ENCODE measurements at regions not wholly inside any gene's neighbourhood (a gene's known extent, or its start where the extent isn't known, plus 50 kb on each side); places are given as distances from the start of the nearest gene placed in this dataset.

GRCh38 chr3:6568999-6569493, 291.9 kb upstream of the GRM7 start:
- Histone ChIP-seq H3K79me1 (ENCODE audit: low read depth, low read length) (no peaks in the 10 kb centered on the region), H3K4me3 (ENCODE audit: low read length in 2 of 2) (no peak overlapping the region), H3K23ac (ENCODE audit: low read depth, low read length, poor library complexity) (no peak overlapping the region), H3K14ac (ENCODE audit: low read length) (no peak overlapping the region), H3K4ac (ENCODE audit: low read length) (no peak overlapping the region), H4K91ac (ENCODE audit: low read depth, low read length, poor library complexity) (no peak overlapping the region), H3K36me3 (replicated peaks in 1 of 2; ENCODE audit: control insufficient read depth in 2 of 2, insufficient read depth in 2 of 2, low read length in 2 of 2) (no peaks in the 10 kb centered on the region), H2BK120ac (ENCODE audit: low read depth, low read length) (no peak overlapping the region), H3K4me2 (ENCODE audit: insufficient read depth, low read length, poor library complexity, severe bottlenecking) (no peak overlapping the region), H3K18ac (ENCODE audit: low read length) (no peak overlapping the region), H3K9me3 (replicated peaks in 1 of 2; ENCODE audit: control insufficient read depth in 2 of 2, insufficient read depth in 1 of 2, low read depth in 1 of 2, low read length in 2 of 2) (no peaks in the 10 kb centered on the region), H2BK15ac (ENCODE audit: low read length) (no peak overlapping the region), H3K4me1 (ENCODE audit: control insufficient read depth in 2 of 2, insufficient read depth in 1 of 2, low read depth in 1 of 2, low read length in 2 of 2) (no peaks in the 10 kb centered on the region), H3K27ac (replicated peaks; ENCODE audit: low read length) (no peak overlapping the region), H3K9ac (ENCODE audit: low read depth, low read length, poor library complexity) (no peak overlapping the region), H4K8ac (ENCODE audit: low read depth, low read length) (no peak overlapping the region), H3K27me3 (ENCODE audit: control insufficient read depth in 3 of 3, insufficient read depth in 3 of 3, low read depth in 1 of 3, low read length in 3 of 3) (no peaks in the 10 kb centered on the region), H2BK5ac (ENCODE audit: low read length) (no peak overlapping the region), H2AFZ (ENCODE audit: low read length) (no peak overlapping the region), H2BK12ac (ENCODE audit: low read length) (no peak overlapping the region), H2AK5ac (ENCODE audit: low read depth, low read length) (no peak overlapping the region)
- WGBS, 2 donors (ENCODE audit: extremely low coverage in 2 of 2, insufficient read length in 2 of 2, insufficient replicate concordance in 1 of 2) = no CpG with 5 or more reads among the region's 3 CpGs
- no peak for DNase-seq (ENCODE audit: low spot score)

- Histone ChIP-seq H3K4me3 (ENCODE audit: low read length in 2 of 2) (no peak overlapping the region), H3K4ac (ENCODE audit: low read length) (no peak overlapping the region), H2BK120ac (ENCODE audit: low read depth, low read length) (no peak overlapping the region), H4K91ac (ENCODE audit: low read depth, low read length, poor library complexity) (no peak overlapping the region), H3K4me2 (ENCODE audit: insufficient read depth, low read length, poor library complexity, severe bottlenecking) (no peak overlapping the region), H2AFZ (ENCODE audit: low read length) (no peak overlapping the region), H3K36me3 (replicated peaks in 1 of 2; ENCODE audit: control insufficient read depth in 2 of 2, insufficient read depth in 2 of 2, low read length in 2 of 2) (no peaks in the 10 kb centered on the region), H3K23ac (ENCODE audit: low read depth, low read length, poor library complexity) (no peak overlapping the region), H2BK5ac (ENCODE audit: low read length) (no peak overlapping the region), H3K4me1 (ENCODE audit: control insufficient read depth in 2 of 2, insufficient read depth in 1 of 2, low read depth in 1 of 2, low read length in 2 of 2) (no peaks in the 10 kb centered on the region), H3K9me3 (replicated peaks in 1 of 2; ENCODE audit: control insufficient read depth in 2 of 2, insufficient read depth in 1 of 2, low read depth in 1 of 2, low read length in 2 of 2) (no peaks in the 10 kb centered on the region), H4K8ac (ENCODE audit: low read depth, low read length) (no peak overlapping the region), H3K79me1 (ENCODE audit: low read depth, low read length) (no peaks in the 10 kb centered on the region), H2AK5ac (ENCODE audit: low read depth, low read length) (no peak overlapping the region), H3K18ac (ENCODE audit: low read length) (no peak overlapping the region), H3K27me3 (ENCODE audit: control insufficient read depth in 3 of 3, insufficient read depth in 3 of 3, low read depth in 1 of 3, low read length in 3 of 3) (no peaks in the 10 kb centered on the region), H2BK12ac (ENCODE audit: low read length) (no peak overlapping the region), H3K27ac (replicated peaks; ENCODE audit: low read length) (no peak overlapping the region), H3K9ac (ENCODE audit: low read depth, low read length, poor library complexity) (no peak overlapping the region), H3K14ac (ENCODE audit: low read length) (no peak overlapping the region), H2BK15ac (ENCODE audit: low read length) (no peak overlapping the region)
- DNase-seq (ENCODE audit: low spot score) = no peak
- WGBS, 2 donors (ENCODE audit: extremely low coverage in 2 of 2, insufficient read length in 2 of 2, insufficient replicate concordance in 1 of 2) = no CpG with 5 or more reads among the region's 3 CpGs
Measured at GRCh38 chr3:6571448-6571847, 289.5 kb upstream of the GRM7 start.

GRCh38 chr3:6577584-6577983, 283.3 kb upstream of the GRM7 start:
- Histone ChIP-seq H3K14ac (ENCODE audit: low read length) (no peak overlapping the region), H3K23ac (ENCODE audit: low read depth, low read length, poor library complexity) (no peak overlapping the region), H2BK12ac (ENCODE audit: low read length) (no peak overlapping the region), H2AFZ (ENCODE audit: low read length) (no peak overlapping the region), H3K4me2 (ENCODE audit: insufficient read depth, low read length, poor library complexity, severe bottlenecking) (no peak overlapping the region), H3K27ac (replicated peaks; ENCODE audit: low read length) (no peak overlapping the region), H3K4me1 (ENCODE audit: control insufficient read depth in 2 of 2, insufficient read depth in 1 of 2, low read depth in 1 of 2, low read length in 2 of 2) (no peaks in the 10 kb centered on the region), H2AK5ac (ENCODE audit: low read depth, low read length) (no peak overlapping the region), H3K18ac (ENCODE audit: low read length) (no peak overlapping the region), H2BK15ac (ENCODE audit: low read length) (no peak overlapping the region), H3K27me3 (ENCODE audit: control insufficient read depth in 3 of 3, insufficient read depth in 3 of 3, low read depth in 1 of 3, low read length in 3 of 3) (no peaks in the 10 kb centered on the region), H2BK5ac (ENCODE audit: low read length) (no peak overlapping the region), H4K91ac (ENCODE audit: low read depth, low read length, poor library complexity) (no peak overlapping the region), H3K36me3 (replicated peaks in 1 of 2; ENCODE audit: control insufficient read depth in 2 of 2, insufficient read depth in 2 of 2, low read length in 2 of 2) (no peaks in the 10 kb centered on the region), H4K8ac (ENCODE audit: low read depth, low read length) (no peak overlapping the region), H3K4me3 (ENCODE audit: low read length in 2 of 2) (no peak overlapping the region), H3K79me1 (ENCODE audit: low read depth, low read length) (no peaks in the 10 kb centered on the region), H3K9ac (ENCODE audit: low read depth, low read length, poor library complexity) (no peak overlapping the region), H2BK120ac (ENCODE audit: low read depth, low read length) (no peak overlapping the region), H3K9me3 (replicated peaks in 1 of 2; ENCODE audit: control insufficient read depth in 2 of 2, insufficient read depth in 1 of 2, low read depth in 1 of 2, low read length in 2 of 2) (no peaks in the 10 kb centered on the region), H3K4ac (ENCODE audit: low read length) (no peak overlapping the region)
- DNase-seq (ENCODE audit: low spot score) = no peak

- Histone ChIP-seq H2AK5ac (ENCODE audit: low read depth, low read length) (no peak overlapping the region), H3K36me3 (replicated peaks in 1 of 2; ENCODE audit: control insufficient read depth in 2 of 2, insufficient read depth in 2 of 2, low read length in 2 of 2) (no peaks in the 10 kb centered on the region), H2BK15ac (ENCODE audit: low read length) (no peak overlapping the region), H3K79me1 (ENCODE audit: low read depth, low read length) (no peaks in the 10 kb centered on the region), H2BK5ac (ENCODE audit: low read length) (no peak overlapping the region), H4K91ac (ENCODE audit: low read depth, low read length, poor library complexity) (no peak overlapping the region), H2BK120ac (ENCODE audit: low read depth, low read length) (no peak overlapping the region), H3K27ac (replicated peaks; ENCODE audit: low read length) (no peak overlapping the region), H3K14ac (ENCODE audit: low read length) (no peak overlapping the region), H2AFZ (ENCODE audit: low read length) (no peak overlapping the region), H3K9me3 (replicated peaks in 1 of 2; ENCODE audit: control insufficient read depth in 2 of 2, insufficient read depth in 1 of 2, low read depth in 1 of 2, low read length in 2 of 2) (no peaks in the 10 kb centered on the region), H3K4me1 (ENCODE audit: control insufficient read depth in 2 of 2, insufficient read depth in 1 of 2, low read depth in 1 of 2, low read length in 2 of 2) (no peaks in the 10 kb centered on the region), H4K8ac (ENCODE audit: low read depth, low read length) (no peak overlapping the region), H3K4ac (ENCODE audit: low read length) (no peak overlapping the region), H3K23ac (ENCODE audit: low read depth, low read length, poor library complexity) (no peak overlapping the region), H3K4me2 (ENCODE audit: insufficient read depth, low read length, poor library complexity, severe bottlenecking) (no peak overlapping the region), H3K4me3 (ENCODE audit: low read length in 2 of 2) (no peak overlapping the region), H3K9ac (ENCODE audit: low read depth, low read length, poor library complexity) (no peak overlapping the region), H3K27me3 (ENCODE audit: control insufficient read depth in 3 of 3, insufficient read depth in 3 of 3, low read depth in 1 of 3, low read length in 3 of 3) (no peaks in the 10 kb centered on the region), H3K18ac (ENCODE audit: low read length) (no peak overlapping the region), H2BK12ac (ENCODE audit: low read length) (no peak overlapping the region)
- DNase-seq (ENCODE audit: low spot score) = no peak
- no CpG with 5 or more reads among the region's 1 CpG for WGBS, 2 donors (ENCODE audit: extremely low coverage in 2 of 2, insufficient read length in 2 of 2, insufficient replicate concordance in 1 of 2)
Measured at GRCh38 chr3:6578526-6578925, 282.4 kb upstream of the GRM7 start.
